K562 (cell line): ENCODE measurements at regions not wholly inside any gene's neighbourhood (a gene's known extent, or its start where the extent isn't known, plus 50 kb on each side); places are given as distances from the start of the nearest gene placed in this dataset.

Experiments used
- ATAC-seq: fragments of 200-7000 bp; cut with Tn5 transposase; 3 replicates; pipeline ENCODE4 v1.9.1; 2020; ENCODE audit warnings: moderate library complexity
- BruUV-seq: library from RNA; stranded (reverse); fragments of 400-500 nt; replicated peaks from 2 replicates; lab custom pipeline; 2021; lab: Mats Ljungman, UMichigan
- CTCF ChIA-PET: fragments of 300-600 bp; formaldehyde crosslinking; extraction: SDS; loops from one replicate; lab custom pipeline; 2021; ENCODE audit warnings: low intra/inter-chr PET ratio; lab: Yijun Ruan, JAX
- POLR2A ChIA-PET: fragments of 300-600, 350-650 bp; sonication (Branson Sonifier 250); formaldehyde crosslinking; extraction: SDS; loops from one replicate; lab custom pipeline; 2021; ENCODE audit warnings: antibody characterized with exemption, inconsistent platforms; lab: Yijun Ruan, JAX
- DNase-seq, 4 experiments: peaks; one replicate each; pipeline versions ENCODE4 v3.0.0 to v3.0.0-alpha.2; 2011 to 2018; ENCODE audit warnings: low spot score in 3 of 4, mixed read lengths in 3 of 4; ENCODE audit errors: extremely low read depth in 1 of 4
- FAIRE-seq: peaks from 2 replicates; lab custom pipeline; 2011; peaks lifted over from hg19 to GRCh38; lab: Jason Lieb, UNC
- H2AFZ ChIP-seq: 2 replicates; pipeline ENCODE4 v1.6.0; 2011; ENCODE audit warnings: low read depth, low read length, control low read depth, inconsistent platforms
- H3K27ac ChIP-seq: fragments of 200-600 bp; 3 replicates; pipeline ENCODE4 v1.8.0; 2011; ENCODE audit warnings: low read depth, mild to moderate bottlenecking, control low read depth, inconsistent platforms, low read length, moderate library complexity, mixed read lengths; ENCODE audit errors: extremely low read depth
- H3K27me3 ChIP-seq, 2 experiments: fragments of 300-600 bp in 1 of 2; 2 replicates in 1 of 2; 3 replicates in 1 of 2; pipeline versions ENCODE4 v1.6.0 to v1.8.0; 2011; ENCODE audit warnings: inconsistent platforms in 2 of 2, low read length in 2 of 2, mild to moderate bottlenecking in 1 of 2, mixed read lengths in 1 of 2, moderate library complexity in 1 of 2; ENCODE audit not compliant: control insufficient read depth in 2 of 2, insufficient read depth in 2 of 2
- H3K36me3 ChIP-seq: fragments of 300-600 bp; 3 replicates; pipeline ENCODE4 v1.8.0; 2011; ENCODE audit warnings: mild to moderate bottlenecking, low read length, inconsistent platforms; ENCODE audit not compliant: control insufficient read depth, insufficient read depth
- H3K4me1 ChIP-seq, 2 experiments: fragments of 200-600 bp in 1 of 2; replicated peaks in 1 of 2; 2 replicates in 1 of 2; 3 replicates in 1 of 2; pipeline versions ENCODE4 v1.5.1 to v1.8.0; 2011; ENCODE audit warnings: inconsistent platforms in 2 of 2, low read length in 2 of 2, mild to moderate bottlenecking in 1 of 2, mixed read lengths in 1 of 2, moderate library complexity in 1 of 2; ENCODE audit not compliant: control insufficient read depth in 2 of 2, insufficient read depth in 2 of 2
- H3K4me2 ChIP-seq: 2 replicates; pipeline ENCODE4 v1.6.1; 2011; ENCODE audit warnings: low read length, control low read depth, inconsistent platforms, mixed read lengths; ENCODE audit not compliant: insufficient read depth
- H3K4me3 ChIP-seq: fragments of 200-600 bp; sonication (generic), shearing (Covaris generic); 2 replicates; pipeline ENCODE4 v1.5.1; 2016; ENCODE audit warnings: control low read depth, inconsistent platforms
- H3K79me2 ChIP-seq: fragments of 200-600 bp; 3 replicates; pipeline ENCODE4 v1.8.0; 2011; ENCODE audit warnings: low read length, inconsistent platforms; ENCODE audit not compliant: control insufficient read depth, insufficient read depth
- H3K9ac ChIP-seq, 2 experiments: 2 replicates each; pipeline versions ENCODE4 v1.6.0 to v1.6.1; 2011; ENCODE audit warnings: low read depth in 2 of 2, low read length in 2 of 2, control low read depth in 1 of 2, inconsistent platforms in 1 of 2, mild to moderate bottlenecking in 1 of 2, mixed read lengths in 1 of 2; ENCODE audit not compliant: insufficient read depth in 1 of 2
- H3K9me1 ChIP-seq: one replicate; pipeline ENCODE4 v1.6.0; 2011; ENCODE audit warnings: inconsistent platforms, mild to moderate bottlenecking, low read length, moderate library complexity; ENCODE audit not compliant: control insufficient read depth, insufficient read depth
- H3K9me3 ChIP-seq: replicated peaks from 2 replicates; pipeline ENCODE4 v1.5.1; 2011; ENCODE audit warnings: low read depth, low read length, inconsistent platforms; ENCODE audit not compliant: control insufficient read depth, insufficient read depth
- H4K20me1 ChIP-seq: replicated peaks from 2 replicates; pipeline ENCODE4 v1.6.1; 2011; ENCODE audit warnings: low read length, inconsistent platforms, mixed read lengths; ENCODE audit not compliant: control insufficient read depth, insufficient read depth
- BRCA1 ChIP-seq, 2 experiments: fragments of 450-650 bp in 1 of 2; sonication (generic) in 1 of 2; formaldehyde crosslinking in 1 of 2; IDR thresholded peaks; 2 replicates each; pipeline versions ENCODE4 v1.5.0 to v1.6.1; 2017 to 2020; ENCODE audit warnings: mild to moderate bottlenecking in 1 of 2, missing genetic modification reagents in 1 of 2
- BRD4 ChIP-seq: fragments of 200-600 bp; sonication (generic); IDR thresholded peaks from 2 replicates; pipeline ENCODE4 v1.6.1; 2017; ENCODE audit warnings: inconsistent platforms
- CEBPZ ChIP-seq: fragments of 150-350 bp; IDR thresholded peaks from 2 replicates; pipeline ENCODE4 v1.6.1; 2014; ENCODE audit warnings: low read depth, mild to moderate bottlenecking, low read length, borderline replicate concordance
- DNMT1 ChIP-seq: fragments of 450-650 bp; IDR thresholded peaks from 2 replicates; pipeline ENCODE4 v1.6.1; 2016; ENCODE audit warnings: antibody characterized with exemption, mild to moderate bottlenecking
- ESRRB ChIP-seq: fragments of 250-450 bp; sonication (Bioruptor Pico); IDR thresholded peaks from 2 replicates; pipeline ENCODE4 v1.5.0; 2020; ENCODE audit warnings: mild to moderate bottlenecking, moderate library complexity, borderline replicate concordance
- FOXA3 ChIP-seq, 2 experiments: fragments of 450-650 bp in 1 of 2; sonication (generic) in 1 of 2; formaldehyde crosslinking; IDR thresholded peaks in 1 of 2; conservative IDR thresholded peaks in 1 of 2; 2 replicates each; pipeline versions ENCODE4 v1.4.0 to v1.8.0; 2020 to 2022; ENCODE audit warnings: mild to moderate bottlenecking in 2 of 2, missing genetic modification reagents in 1 of 2
- MNT ChIP-seq, 2 experiments: fragments of 450-650 bp; conservative IDR thresholded peaks; 2 replicates each; pipeline ENCODE4 v1.6.1; 2017; ENCODE audit warnings: mild to moderate bottlenecking in 2 of 2, moderate library complexity in 2 of 2
- PTRF ChIP-seq: fragments of 450-650 bp; IDR thresholded peaks from 2 replicates; pipeline ENCODE4 v1.6.1; 2016; ENCODE audit warnings: mild to moderate bottlenecking, missing genetic modification characterization, missing compliant biosample characterization
- SIX5 ChIP-seq, 2 experiments: IDR thresholded peaks; 2 replicates each; pipeline ENCODE4 v1.6.1; 2011; ENCODE audit warnings: low read length in 2 of 2, borderline replicate concordance in 1 of 2, low read depth in 1 of 2, mild to moderate bottlenecking in 1 of 2, moderate library complexity in 1 of 2; ENCODE audit not compliant: insufficient read depth in 1 of 2
- STAG1 ChIP-seq: sonication (generic); formaldehyde crosslinking; IDR thresholded peaks from 2 replicates; pipeline ENCODE4 v1.5.0; 2020; ENCODE audit warnings: missing genetic modification reagents, borderline replicate concordance
- ZC3H11A ChIP-seq: IDR thresholded peaks from 2 replicates; pipeline ENCODE4 v1.6.1; 2012; ENCODE audit warnings: low read depth, low read length, improper control_type of control experiment
- ZFP30 ChIP-seq: fragments of 250-450 bp; sonication (Bioruptor Pico); IDR thresholded peaks from 2 replicates; pipeline ENCODE4 v1.8.0; 2022; ENCODE audit warnings: moderate library complexity, mild to moderate bottlenecking, inconsistent platforms, borderline replicate concordance
- WGBS: fragments of 100-300 bp; shearing (Covaris generic); methylation state at CpG from one replicate; pipeline ENCODE4 v1.1.6; 2016; ENCODE audit warnings: low coverage, mixed read lengths; ENCODE audit not compliant: insufficient coverage; ENCODE audit errors: missing lambda C conversion rate; 5-methylcytosine and 5-hydroxymethylcytosine counted together
- in situ Hi-C: fragments of 300-500 bp; cut with MboI; formaldehyde crosslinking; loops from 4 replicates; pipeline ENCODE4 v1.15.0; 2018; ENCODE audit warnings: inconsistent platforms, mixed read lengths
- intact Hi-C: fragments of 100-400 bp; cut with micrococcal nuclease; formaldehyde crosslinking; loops from 2 replicates; pipeline ENCODE4 v1.14.2; 2022
- TF ChIP-seq, protein P1 (sequence below): fragments of 450-650 bp; formaldehyde crosslinking; IDR thresholded peaks from 2 replicates; pipeline ENCODE4 v1.4.0; 2020; ENCODE audit warnings: mild to moderate bottlenecking, moderate library complexity

GRCh38 chr7:17669204-17669603 is 271.1 kb downstream of the SNX13 start:
- FAIRE-seq: no peak
- CTCF ChIA-PET: no interaction called here

More at GRCh38 chr7:17669204-17669603, 271.1 kb downstream of the SNX13 start:
- intact Hi-C loops: no loop called here
- no TSS peak for BruUV-seq
- Histone ChIP-seq H3K4me3 (no peak overlapping the region), H3K27ac (no peak overlapping the region), H3K9me3 (no peaks in the 10 kb centered on the region), H3K79me2 (no peaks in the 10 kb centered on the region), H2AFZ (no peak overlapping the region), H3K27me3 (peaks cover 0 to 8% of the 10 kb centered on the region in 2 experiments; a peak in 1 of 5 replicates), H3K9me1 (no peaks in the 10 kb centered on the region), H3K4me1 (no peaks in the 10 kb centered on the region), H3K4me2 (no peak overlapping the region), H3K9ac (no peak overlapping the region), H3K36me3 (no peaks in the 10 kb centered on the region), H4K20me1 (no peaks in the 10 kb centered on the region)
- ATAC-seq (no peak), DNase-seq (no peak)
- POLR2A ChIA-PET: no interaction called here
- WGBS: 0% methylated on average over 4 of the region's 4 CpGs
- TF ChIP-seq ESRRB (CRISPR knock-in tag): no peak
- TF ChIP-seq ZFP30 (CRISPR knock-in tag): no peak
- TF ChIP-seq, protein P1, sequence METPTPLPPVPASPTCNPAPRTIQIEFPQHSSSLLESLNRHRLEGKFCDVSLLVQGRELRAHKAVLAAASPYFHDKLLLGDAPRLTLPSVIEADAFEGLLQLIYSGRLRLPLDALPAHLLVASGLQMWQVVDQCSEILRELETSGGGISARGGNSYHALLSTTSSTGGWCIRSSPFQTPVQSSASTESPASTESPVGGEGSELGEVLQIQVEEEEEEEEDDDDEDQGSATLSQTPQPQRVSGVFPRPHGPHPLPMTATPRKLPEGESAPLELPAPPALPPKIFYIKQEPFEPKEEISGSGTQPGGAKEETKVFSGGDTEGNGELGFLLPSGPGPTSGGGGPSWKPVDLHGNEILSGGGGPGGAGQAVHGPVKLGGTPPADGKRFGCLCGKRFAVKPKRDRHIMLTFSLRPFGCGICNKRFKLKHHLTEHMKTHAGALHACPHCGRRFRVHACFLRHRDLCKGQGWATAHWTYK (CRISPR knock-in tag): no peak
- no peak for TF ChIP-seq PTRF
- TF ChIP-seq ZC3H11A: no peak
- no peak for TF ChIP-seq DNMT1
- no peak for TF ChIP-seq CEBPZ
- no peak for TF ChIP-seq STAG1 (CRISPR knock-in tag)
- TF ChIP-seq BRCA1 (IDR thresholded peaks at IDR 0.05): no peak
- TF ChIP-seq BRCA1 (CRISPR knock-in tag; IDR thresholded peaks at IDR 0.05): no peak
- no peak for TF ChIP-seq MNT (conservative IDR thresholded peaks at IDR 0.05)
- no peak for TF ChIP-seq SIX5 (IDR thresholded peaks at IDR 0.05; ENCODE audit: borderline replicate concordance in 1 of 2, insufficient read depth in 1 of 2, low read depth in 1 of 2, low read length in 2 of 2)
- no peak for TF ChIP-seq BRD4
- TF ChIP-seq FOXA3 (CRISPR knock-in tag; conservative IDR thresholded peaks at IDR 0.05 in 1 of 2, IDR thresholded peaks at IDR 0.05 in 1 of 2): no peak
- in situ Hi-C loops: no loop called here
